ENCODE measurements at regions not wholly inside any gene's neighbourhood (a gene's known extent, or its start where the extent isn't known, plus 50 kb on each side); places are given as distances from the start of the nearest gene placed in this dataset.

- TF ChIP-seq CTCF (conservative IDR thresholded peaks at IDR 0.05 in 1 of 2, IDR thresholded peaks at IDR 0.05 in 1 of 2; ENCODE audit: low read depth in 1 of 2, low read length in 2 of 2) = no peak
- no peak for TF ChIP-seq EZH2 (IDR thresholded peaks at IDR 0.05; ENCODE audit: low read length, missing control alignments)
These were observed 206.0 kb upstream of the FOXQ1 start for GRCh38 chr6:1105833-1106400.
